ENCODE measurements at regions not wholly inside any gene's neighbourhood (a gene's known extent, or its start where the extent isn't known, plus 50 kb on each side); places are given as distances from the start of the nearest gene placed in this dataset.
A peak's percentile ranks its signal among the peaks of the same experiment; 100 is the strongest.
"Not testable (repeated sequence)": the region's sequence is repeated elsewhere in the genome, so short reads cannot be mapped to it uniquely, and the experiment has no call there.

DNA sequence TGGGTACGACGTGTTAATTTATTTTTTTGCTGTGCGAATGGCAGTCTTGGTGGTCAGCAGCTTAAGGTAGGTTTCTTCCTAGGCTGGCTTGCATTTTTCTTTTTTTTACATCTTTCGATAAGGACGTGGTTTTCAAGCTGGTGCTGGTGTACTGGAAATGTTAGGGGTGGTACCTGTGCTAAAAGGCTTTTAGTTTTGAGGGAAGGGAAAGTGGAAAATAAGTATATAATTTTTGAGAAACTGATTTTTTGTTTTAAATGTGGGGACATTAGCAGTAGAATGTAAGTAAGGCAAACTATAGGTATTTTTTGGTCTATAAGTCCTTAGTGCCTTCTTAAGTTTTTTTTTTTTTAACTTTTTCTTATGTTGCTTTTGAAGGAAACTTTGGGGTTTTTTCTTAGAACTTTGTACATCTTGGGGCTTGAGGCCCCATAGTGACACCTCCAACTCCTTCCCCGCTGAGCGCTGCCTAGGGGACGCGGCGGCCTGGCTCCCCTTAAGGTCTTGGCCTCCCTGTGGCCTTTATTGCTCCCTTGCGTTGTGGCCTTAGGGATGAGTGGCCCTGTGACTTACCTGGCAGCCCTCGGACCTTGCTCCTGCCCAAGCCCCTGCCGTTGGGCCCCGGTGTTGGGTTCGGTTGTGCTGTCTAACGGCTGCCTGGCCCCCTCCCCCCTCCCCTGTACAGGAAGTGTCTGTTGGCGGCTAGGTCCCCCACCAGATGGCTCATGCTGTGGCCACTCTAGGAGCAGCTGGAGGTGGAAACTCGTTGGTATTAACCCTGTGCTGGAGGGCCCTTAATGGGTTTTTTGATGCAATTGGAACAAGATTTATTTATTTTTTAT lies 88.0 kb upstream of the RPRML start:
- peak; percentile 72 to 89 for DNase-seq
- intact Hi-C loops (cut with DNase I): no loop called here
- TF ChIP-seq, protein P1, sequence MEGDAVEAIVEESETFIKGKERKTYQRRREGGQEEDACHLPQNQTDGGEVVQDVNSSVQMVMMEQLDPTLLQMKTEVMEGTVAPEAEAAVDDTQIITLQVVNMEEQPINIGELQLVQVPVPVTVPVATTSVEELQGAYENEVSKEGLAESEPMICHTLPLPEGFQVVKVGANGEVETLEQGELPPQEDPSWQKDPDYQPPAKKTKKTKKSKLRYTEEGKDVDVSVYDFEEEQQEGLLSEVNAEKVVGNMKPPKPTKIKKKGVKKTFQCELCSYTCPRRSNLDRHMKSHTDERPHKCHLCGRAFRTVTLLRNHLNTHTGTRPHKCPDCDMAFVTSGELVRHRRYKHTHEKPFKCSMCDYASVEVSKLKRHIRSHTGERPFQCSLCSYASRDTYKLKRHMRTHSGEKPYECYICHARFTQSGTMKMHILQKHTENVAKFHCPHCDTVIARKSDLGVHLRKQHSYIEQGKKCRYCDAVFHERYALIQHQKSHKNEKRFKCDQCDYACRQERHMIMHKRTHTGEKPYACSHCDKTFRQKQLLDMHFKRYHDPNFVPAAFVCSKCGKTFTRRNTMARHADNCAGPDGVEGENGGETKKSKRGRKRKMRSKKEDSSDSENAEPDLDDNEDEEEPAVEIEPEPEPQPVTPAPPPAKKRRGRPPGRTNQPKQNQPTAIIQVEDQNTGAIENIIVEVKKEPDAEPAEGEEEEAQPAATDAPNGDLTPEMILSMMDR (IDR thresholded peaks at IDR 0.05): peak in 6 of 9 donors; percentile 7 to 43 (median 22)
- H3K9me3 ChIP-seq: peaks cover 0 to 9% (median 0%) of the 10 kb centered on the region in 11 donors
- peaks cover 0 to 17% (median 7%) of the 10 kb centered on the region in 9 donors for H3K36me3 ChIP-seq
- H3K4me3 ChIP-seq: peak overlapping the region; percentile 57 to 85 (median 76)
- H3K27ac ChIP-seq: peak overlapping the region; percentile 61 to 95 (median 88)
- peaks cover 0 to 33% (median 12%) of the 10 kb centered on the region in 9 donors for H3K4me1 ChIP-seq
- no peaks in the 10 kb centered on the region for H3K27me3 ChIP-seq
- ATAC-seq: peak; percentile 93 to 98 (median 97)
- 3 to 4% methylated on average over 18 of the region's 18 CpGs for WGBS, 2 donors

DNA sequence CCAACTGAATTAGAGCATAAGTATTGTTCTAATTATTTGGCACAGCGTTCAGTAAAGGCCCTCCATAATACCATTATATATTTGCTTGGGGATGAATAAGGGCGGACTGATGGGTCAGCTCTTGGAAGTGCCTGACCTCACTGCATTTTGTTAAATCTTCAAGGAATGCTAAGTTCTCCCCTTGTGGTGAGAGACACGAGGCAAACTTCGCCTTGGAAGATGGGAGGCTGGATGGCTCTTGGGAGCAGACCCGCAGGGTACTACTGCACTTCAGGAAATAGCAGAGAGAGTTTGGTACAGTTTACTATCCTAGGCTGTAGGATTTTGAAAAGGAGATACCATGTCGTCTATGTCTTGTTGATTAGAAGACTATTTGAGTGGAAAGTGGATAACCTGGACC lies 87.0 kb upstream of the RPRML start:
- TF ChIP-seq, protein P1 (IDR thresholded peaks at IDR 0.05): no peak
- no peak overlapping the region for H3K27ac ChIP-seq
- peaks cover 0 to 17% (median 7%) of the 10 kb centered on the region in 9 donors for H3K36me3 ChIP-seq
- peaks cover 0 to 29% (median 12%) of the 10 kb centered on the region in 9 donors for H3K4me1 ChIP-seq
- H3K4me3 ChIP-seq: peak overlapping the region in 3 of 10 donors; percentile 57 to 75 (median 74)
- 57 to 59% methylated on average over 6 of the region's 6 CpGs for WGBS, 2 donors
- peaks cover 0 to 9% (median 0%) of the 10 kb centered on the region in 11 donors for H3K9me3 ChIP-seq
- DNase-seq: no peak
- H3K27me3 ChIP-seq: no peaks in the 10 kb centered on the region
- ATAC-seq: no peak
- intact Hi-C loops (cut with DNase I): no loop called here

DNA sequence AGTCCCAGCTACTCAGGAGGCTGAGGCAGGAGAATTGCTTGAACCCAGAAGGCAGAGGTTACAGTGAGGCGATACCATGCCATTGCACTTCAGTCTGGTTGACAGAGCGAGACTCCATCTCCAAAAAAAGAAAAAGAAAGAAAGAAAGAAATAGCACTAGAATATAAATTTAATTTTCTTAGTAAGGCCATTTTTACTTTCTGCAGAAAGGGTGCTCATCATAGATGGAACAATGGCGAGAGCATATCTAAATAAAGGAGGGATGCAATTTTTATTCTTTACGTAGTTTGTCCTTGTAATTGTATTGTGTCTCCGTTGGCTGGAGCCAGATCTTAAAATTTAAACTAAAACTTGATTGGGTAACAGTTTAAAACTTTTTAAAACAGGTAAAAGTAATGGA lies 85.6 kb upstream of the RPRML start:
- H3K36me3 ChIP-seq: peaks cover 0 to 17% (median 7%) of the 10 kb centered on the region in 9 donors
- TF ChIP-seq, protein P1 (IDR thresholded peaks at IDR 0.05): no peak
- peaks cover 0 to 24% (median 12%) of the 10 kb centered on the region in 9 donors for H3K4me1 ChIP-seq
- no peak for ATAC-seq
- H3K4me3 ChIP-seq: no peak overlapping the region
- no peak overlapping the region for H3K27ac ChIP-seq
- intact Hi-C loops (cut with DNase I): no loop called here
- peaks cover 0 to 9% (median 0%) of the 10 kb centered on the region in 11 donors for H3K9me3 ChIP-seq
- no peaks in the 10 kb centered on the region for H3K27me3 ChIP-seq
- 99% methylated on average over 5 of the region's 5 CpGs for WGBS, 2 donors
- no peak for DNase-seq

DNA sequence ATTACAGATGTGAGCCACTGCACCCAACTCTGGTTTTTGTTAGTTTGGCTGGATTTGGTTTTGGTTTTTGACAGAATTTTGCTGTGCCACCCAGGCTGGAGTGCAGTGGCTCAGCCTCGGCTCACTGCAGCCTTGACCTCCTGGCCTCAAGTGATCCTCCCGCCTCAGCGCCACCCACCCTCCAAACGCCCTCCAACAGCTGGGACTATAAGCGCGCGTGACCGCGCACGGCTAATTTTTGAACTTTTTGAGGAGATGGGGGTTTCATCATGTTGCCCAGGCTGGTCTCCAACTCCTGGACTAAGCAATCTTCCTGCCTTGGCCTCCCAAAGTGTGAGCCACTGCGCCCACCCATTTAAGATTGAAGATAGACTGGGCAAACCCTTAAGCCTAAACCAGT lies 84.4 kb upstream of the RPRML start:
- intact Hi-C loops (cut with DNase I): no loop called here
- WGBS, 2 donors: 97% methylated on average over 11 of the region's 11 CpGs
- DNase-seq (no peak), ATAC-seq (no peak)
- Histone ChIP-seq H3K9me3 (peaks cover 0 to 9% (median 0%) of the 10 kb centered on the region in 11 donors), H3K36me3 (peaks cover 0 to 17% (median 7%) of the 10 kb centered on the region in 9 donors), H3K27ac (no peak overlapping the region), H3K27me3 (no peaks in the 10 kb centered on the region), H3K4me3 (no peak overlapping the region), H3K4me1 (peaks cover 0 to 24% (median 12%) of the 10 kb centered on the region in 9 donors)
- TF ChIP-seq, protein P1 (IDR thresholded peaks at IDR 0.05): no peak

DNA sequence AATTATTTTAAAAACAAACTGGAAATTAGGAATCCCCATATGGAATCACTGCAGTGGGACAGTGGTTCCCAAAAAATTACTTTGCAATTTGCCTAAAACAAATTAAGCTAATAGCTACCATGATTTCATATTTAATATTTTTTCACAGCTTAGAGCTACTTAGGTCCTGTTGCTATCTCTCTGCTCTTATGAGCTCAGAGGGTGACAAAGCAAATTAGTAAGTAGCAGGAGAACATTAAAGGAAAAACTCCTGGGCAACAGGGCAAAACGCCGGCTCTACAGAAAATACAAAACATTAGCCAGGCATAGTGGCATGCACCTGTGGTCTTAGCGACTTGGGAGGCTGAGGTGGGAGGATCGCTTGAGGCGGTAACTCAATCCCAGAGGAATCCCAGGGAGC lies 83.8 kb upstream of the RPRML start:
- 93 to 98% methylated on average over 5 of the region's 5 CpGs for WGBS, 2 donors
- H3K9me3 ChIP-seq; DNase-seq; H3K4me3 ChIP-seq; H3K27ac ChIP-seq; intact Hi-C loops (cut with DNase I); ATAC-seq; H3K27me3 ChIP-seq: not testable (repeated sequence)
- Histone ChIP-seq H3K36me3 (peaks cover 0 to 17% (median 7%) of the 10 kb centered on the region in 9 donors), H3K4me1 (peaks cover 0 to 22% (median 12%) of the 10 kb centered on the region in 9 donors)

DNA sequence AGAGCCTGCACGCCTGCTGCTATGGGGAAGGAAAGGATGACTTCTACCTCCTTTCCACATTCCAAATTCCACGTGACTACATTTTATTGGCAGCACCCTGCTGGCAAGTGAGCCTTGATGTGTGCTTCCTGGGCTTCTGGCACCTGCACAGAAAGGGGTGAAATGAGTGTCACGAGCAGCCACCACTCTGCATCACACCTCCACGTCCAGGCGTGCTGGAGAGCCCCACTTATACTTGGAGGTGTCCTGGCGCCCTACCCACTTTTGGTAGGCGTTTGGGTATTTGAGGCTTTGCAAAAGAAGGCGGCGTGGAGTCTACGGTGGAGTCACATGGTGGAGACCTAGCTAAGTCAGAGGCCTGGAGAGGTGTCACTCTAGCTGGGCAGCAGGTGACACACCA lies 81.0 kb upstream of the RPRML start:
- H3K27ac ChIP-seq; ATAC-seq; H3K4me3 ChIP-seq; intact Hi-C loops (cut with DNase I); H3K9me3 ChIP-seq; H3K27me3 ChIP-seq: not testable (repeated sequence)
- Histone ChIP-seq H3K4me1 (peaks cover 0 to 13% (median 0%) of the 10 kb centered on the region in 9 donors), H3K36me3 (peaks cover 0 to 33% (median 12%) of the 10 kb centered on the region in 9 donors)
- DNase-seq: peak in 1 of 2 donors; percentile 19
- 53 to 73% methylated on average over 10 of the region's 10 CpGs for WGBS, 2 donors
